GM21529 (cell line): ENCODE measurements at regions not wholly inside any gene's neighbourhood (a gene's known extent, or its start where the extent isn't known, plus 50 kb on each side); places are given as distances from the start of the nearest gene placed in this dataset.

Experiments
- ATAC-seq: cut with Tn5 transposase; IDR thresholded peaks from one replicate; pipeline ENCODE4 v1.9.1; 2021; ENCODE audit not compliant: unreplicated experiment

DNA sequence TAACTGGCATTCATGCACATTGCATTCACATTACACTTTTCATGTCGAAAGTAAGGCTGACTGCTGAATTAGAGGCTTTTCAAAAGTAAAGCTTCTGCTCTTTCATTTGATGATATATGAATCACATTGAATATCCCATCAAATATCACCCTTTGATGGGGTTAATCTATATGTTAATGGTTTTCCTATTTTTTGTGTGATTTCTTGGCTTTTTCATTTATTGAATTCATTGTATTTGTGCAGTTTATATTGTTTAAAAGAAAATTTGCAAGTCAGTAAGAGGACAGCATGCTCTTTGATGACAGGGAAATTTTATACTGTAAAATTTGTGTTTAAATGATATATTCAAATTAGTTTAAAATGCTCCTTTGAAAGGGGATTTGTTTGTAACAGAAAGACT, 344.1 kb downstream of the PCDH10 start:
- ATAC-seq = no peak

DNA sequence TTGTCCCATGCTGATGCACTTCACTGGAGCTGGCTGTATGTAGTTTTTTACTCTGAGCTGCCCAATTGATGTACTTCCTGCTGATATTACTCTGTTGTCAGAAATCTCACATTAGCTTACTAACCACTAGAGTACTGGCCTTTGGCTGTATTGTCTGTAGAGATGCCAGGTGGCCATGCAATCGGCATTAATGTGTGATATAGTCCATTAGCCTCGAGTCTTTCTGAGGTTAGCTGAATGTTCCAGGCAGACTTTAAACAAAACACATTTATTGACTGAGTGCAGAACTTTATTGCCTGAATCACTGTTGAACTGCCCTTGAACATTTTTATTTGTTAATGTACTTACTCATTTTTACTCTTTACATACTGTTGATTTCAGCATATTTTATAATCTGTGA, 335.2 kb downstream of the PCDH10 start:
- no peak for ATAC-seq

DNA sequence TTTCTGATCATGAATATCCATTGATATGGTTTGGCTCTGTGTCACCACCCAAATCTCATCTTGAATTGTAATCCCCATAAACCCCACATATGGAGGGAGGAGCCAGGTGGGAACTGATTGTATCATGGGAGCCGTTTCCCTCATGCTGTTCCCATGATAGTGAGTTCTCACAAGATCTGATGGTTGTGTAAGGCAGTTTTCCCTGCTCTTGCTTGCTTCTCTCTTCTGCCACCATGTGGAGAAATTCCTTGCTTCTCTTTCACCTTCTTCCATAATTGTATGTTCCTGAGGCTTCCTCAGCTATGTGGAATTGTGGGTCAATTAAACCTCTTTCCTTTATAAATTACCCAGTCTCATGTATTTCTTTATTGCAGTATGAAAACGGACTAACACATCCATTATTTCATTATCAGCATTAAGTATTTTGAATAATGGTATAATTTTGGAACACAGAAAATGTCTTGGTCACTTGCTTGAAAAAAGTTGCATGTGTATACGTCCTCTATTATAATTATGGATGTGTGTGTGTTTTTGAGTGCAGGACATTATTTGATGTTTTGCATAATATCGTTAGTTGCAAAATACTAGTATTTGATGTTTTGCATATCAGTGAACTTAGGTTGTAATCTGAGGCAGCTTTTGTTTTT, 334.6 kb downstream of the PCDH10 start:
- ATAC-seq = no peak

DNA sequence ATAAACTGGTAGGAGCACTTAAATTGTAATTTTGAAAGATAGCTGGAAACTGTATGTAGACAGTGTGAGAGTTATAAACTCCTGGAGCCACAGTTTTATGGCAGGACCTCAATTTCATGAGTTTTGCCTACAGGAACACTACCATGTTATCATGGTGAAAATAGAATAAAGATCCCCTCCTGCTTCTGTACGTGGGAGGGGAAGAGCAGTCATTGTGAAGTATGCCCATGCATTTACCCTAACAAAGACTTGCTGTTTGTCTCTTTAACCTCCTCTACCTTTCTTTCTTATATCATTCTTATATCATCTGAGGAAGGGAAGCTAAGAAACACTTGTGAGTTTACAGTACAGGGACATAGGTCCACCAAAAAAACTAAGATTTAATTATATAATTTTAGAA, 327.0 kb downstream of the PCDH10 start:
- ATAC-seq = no peak

DNA sequence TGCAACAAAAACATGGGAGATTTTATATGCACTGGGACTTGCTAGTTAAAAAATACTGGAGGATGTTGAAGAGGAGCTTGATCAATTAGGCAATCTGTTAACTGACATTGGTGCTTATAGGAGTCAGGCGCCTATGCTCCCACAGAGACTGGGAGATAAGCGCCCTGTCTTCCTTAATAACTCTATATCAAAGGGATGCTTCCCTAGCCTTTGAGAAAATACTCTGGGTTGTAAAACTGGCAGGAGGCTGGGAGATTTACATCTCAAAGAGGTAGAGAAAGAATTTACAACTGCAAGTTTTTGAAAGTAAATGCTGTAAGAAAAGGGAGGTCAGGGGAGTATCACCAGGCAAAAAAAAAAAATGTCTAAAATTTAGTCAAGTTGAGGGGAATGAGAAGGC, 325.4 kb downstream of the PCDH10 start:
- no peak for ATAC-seq

DNA sequence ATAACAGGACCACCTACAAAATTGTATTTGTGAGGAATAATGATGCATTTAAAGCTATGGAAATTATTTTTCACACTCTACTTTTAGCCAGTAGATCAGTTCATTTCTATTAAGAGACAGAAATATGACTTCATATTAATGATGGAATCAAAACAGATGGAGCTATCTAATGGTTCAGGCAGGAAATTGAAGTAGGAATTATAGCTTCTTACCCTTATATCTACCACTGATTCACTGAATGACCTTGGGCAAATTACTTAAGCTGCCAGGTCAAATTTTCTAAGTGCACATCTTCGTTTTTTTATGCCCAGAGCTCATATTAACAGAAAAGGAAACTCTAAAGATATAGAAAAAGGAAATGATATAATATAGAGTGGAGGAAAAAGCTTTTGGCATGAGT, 323.1 kb downstream of the PCDH10 start:
- no peak for ATAC-seq

DNA sequence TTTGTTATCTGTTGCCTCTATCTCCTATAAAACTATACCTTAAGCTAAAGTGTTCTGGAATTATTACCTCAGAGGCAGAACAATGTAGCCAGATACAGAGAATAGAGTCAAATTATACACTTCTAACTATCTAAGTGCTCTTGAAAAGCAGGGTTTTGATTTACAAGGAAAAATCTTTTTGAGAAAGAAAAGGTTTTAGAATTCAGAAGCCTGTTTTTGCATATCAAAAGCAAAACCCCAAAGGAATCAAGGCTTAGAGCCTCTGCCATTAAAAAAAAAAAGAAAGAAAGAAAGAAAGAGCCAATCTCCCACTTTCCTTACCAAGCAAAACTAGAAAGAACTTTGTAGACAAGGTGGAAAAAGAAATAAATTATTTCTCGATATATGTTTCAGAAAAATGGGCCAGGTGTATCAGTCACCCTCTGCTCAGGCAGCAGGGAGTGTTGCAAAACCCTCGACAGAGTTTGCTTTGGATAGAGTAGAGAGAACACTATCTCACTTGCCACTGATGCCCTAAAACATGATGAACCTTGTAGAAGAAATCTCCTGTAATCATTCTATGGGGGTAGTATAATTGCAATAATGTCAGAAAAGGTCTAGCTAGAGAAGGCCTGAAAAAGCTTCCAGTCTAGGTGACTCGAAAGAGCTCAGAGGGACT, 318.3 kb downstream of the PCDH10 start:
- no peak for ATAC-seq

DNA sequence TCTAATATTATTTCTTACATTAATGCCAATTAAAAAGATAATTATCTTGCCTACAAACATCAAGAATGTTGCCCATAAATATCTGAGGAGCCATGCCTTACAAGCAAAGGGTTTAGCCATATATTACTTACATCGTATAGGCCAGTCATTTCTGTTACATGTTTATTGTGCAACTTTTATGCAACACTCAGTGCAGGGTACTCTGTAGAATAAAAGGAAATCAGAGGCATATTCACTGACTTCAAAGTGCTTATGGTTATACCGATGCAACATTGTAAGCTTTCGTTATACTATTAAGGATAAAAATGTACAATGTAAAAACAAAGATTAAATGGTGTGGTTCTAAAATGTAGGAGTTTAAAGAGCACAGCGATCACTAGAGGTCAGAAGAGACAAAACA, 315.9 kb downstream of the PCDH10 start:
- no peak for ATAC-seq

DNA sequence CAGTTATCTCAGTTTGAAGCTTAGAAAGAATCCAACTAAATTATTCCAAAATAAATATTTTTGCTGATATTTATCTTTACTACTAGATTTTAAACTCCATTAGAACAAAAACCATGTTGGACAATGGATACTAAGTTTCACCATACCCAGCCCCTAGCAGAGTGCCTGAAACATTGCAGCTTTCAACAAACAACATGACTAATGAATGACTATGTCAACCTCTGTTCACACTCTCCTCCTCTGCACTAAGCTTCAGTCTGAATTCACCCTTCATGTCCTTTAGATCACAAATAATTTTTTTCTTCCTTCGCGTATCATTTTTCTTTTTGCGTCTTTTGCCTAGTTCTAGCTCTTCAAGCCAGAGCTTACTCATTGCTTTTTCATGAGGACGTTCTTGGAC, 315.2 kb downstream of the PCDH10 start:
- no peak for ATAC-seq

DNA sequence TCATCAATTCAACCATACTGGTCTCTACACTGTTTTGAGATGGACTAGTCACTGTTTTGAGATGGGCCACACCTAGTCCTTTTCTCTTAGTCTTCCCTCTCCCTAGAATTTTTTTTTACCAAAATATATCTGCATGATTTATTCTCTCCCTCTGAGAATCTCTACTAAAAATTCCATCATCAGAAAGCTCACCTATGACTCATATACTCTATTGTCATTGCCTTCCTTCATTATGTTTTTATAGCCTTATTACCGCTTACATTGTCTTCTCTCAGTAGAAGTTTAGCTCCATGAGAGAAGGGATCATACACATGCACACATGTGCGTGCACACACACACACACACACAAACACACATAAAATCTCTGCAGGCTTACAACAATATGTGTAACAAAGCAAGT, 303.6 kb downstream of the PCDH10 start:
- ATAC-seq = no peak

DNA sequence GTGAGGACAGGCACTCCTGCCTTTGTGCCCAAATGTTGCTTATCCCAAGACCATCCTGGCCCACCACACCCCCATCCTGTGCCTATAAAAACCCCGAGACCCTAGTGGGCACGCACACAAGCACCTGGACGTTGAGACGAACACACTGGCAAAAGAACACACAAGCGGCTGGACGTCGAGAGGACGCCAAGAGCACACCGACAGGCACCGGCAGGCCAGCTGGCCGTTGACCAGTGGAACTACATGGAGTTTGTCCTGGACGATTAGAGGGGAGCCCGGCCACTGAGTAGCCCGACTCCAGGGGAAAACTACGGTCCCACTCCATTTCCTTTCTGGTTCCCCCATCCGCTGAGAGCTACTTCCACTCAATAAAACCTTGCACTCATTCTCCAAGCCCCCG, 301.7 kb downstream of the PCDH10 start:
- no peak for ATAC-seq

DNA sequence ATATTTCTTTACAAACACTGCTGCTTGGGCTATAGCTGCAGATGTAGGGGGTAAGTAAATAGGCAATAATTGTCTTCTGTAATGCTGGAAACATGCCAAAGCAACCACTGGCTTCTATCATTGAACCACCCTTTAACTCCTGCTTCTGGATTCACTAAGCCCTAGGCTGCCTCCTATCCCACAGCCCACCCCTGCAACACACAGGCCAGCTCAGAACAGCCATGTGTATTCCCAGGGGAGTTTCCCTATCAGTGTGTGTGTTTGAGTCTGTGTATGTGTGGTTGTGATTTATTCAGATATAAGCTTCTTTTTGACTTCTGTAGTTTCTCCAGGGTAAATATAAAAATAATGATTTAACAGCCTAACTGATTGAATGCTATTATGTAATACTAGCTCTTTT, 291.3 kb downstream of the PCDH10 start:
- ATAC-seq = no peak

DNA sequence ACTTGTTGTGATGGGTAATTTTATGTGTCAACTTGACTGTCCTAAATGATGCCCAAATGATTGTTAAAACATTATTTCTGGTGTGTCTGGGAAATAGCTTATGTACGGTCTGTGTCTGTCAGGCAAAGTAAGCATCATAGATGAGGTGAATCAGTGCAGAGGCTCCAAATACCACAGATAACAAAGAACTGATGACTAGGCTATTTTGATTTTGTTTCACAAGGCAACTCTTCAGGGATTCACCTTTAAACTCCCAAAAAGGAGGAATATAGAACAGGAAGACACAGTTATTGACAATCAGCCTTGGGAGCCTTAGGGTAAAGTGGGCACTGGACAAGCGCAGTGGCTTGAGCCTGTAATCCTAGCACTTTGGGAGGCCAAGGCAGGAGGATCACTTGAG, 290.7 kb downstream of the PCDH10 start:
- ATAC-seq = no peak

DNA sequence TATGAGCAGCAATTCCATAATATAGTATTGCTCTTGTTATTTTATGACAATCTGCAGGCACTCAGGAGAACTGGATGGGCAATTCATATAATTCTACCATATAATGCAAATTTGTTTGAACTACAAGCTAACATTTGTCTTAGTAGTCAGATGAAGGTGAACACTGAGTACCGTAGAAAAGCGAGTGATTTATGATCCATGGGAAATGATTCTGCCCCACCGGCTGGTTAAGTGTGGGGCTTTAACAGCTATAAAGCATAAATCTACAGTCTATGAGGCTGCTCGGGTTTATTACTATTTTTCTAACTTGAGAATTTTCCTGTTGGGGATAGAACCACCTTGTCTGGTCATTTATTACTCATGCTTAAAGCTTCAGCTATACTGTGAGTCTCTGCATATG, 275.5 kb downstream of the PCDH10 start:
- ATAC-seq = no peak

DNA sequence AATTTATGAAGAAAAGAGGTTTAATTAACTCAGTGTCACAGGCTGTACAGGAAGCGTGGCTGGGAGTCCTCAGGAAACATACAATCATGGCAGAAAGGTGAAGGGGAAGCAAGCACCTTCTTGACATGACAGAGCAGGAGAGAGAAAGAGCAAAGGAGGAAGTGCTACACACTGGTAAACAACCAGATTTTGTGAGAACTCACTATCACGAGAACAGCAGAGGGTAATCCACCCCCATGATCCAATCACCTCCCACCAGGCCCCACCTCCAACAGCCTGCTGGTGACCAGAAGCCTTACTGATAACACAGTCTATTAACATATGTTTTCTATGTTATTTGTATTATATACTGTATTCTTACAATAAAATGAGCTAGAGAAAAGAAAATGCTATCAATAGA, 254.8 kb downstream of the PCDH10 start:
- ATAC-seq = no peak

DNA sequence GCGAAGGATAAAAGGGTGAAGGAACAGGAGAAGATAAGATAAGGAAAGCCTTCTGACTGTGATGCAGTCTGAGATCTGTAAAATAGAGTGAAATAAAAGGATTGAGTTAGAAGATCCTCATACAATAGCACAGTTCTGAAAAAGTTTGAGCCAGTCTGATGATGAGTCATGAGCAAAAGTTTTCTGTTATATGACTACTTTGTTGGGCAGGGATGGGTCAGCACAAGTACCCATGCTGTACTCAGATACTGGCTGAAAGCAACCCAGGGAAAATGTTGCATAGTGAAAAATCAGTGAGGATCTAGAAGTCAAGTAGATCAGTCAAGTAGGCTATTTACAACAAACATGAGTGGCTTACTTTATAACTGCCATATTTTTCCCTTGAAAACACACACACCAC, 253.5 kb downstream of the PCDH10 start:
- ATAC-seq = no peak

DNA sequence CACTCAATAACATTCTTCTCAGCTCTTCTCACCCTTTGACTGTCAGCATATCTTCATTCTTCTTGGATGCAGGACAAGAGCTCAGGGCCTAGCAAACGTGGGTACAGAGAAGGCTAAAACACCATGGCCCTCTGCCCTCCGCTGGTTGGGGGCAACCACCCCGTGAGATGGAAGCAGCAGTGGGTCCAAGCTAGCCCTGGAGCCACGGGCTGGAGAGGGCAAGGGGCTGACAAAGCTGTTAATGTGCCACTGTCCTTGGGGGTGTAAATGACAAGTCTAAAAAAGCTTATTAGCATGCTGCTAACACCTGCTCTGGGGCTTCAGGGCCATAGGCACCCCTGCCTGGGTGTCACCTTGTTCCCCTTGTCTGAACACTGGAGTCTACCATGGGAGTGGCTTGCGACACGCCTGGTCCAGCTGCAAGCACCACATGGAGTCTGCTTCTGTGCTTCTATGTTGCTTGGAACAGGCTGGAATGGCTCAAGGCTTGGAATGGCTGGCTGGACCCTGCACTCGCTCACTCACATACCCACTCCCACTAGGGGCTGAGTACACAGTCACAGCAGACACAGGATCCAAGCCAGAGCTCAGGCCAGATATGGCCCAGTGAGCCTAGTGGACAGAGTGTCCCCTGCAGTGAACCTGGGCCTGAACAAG, 246.0 kb downstream of the PCDH10 start:
- ATAC-seq = no peak

DNA sequence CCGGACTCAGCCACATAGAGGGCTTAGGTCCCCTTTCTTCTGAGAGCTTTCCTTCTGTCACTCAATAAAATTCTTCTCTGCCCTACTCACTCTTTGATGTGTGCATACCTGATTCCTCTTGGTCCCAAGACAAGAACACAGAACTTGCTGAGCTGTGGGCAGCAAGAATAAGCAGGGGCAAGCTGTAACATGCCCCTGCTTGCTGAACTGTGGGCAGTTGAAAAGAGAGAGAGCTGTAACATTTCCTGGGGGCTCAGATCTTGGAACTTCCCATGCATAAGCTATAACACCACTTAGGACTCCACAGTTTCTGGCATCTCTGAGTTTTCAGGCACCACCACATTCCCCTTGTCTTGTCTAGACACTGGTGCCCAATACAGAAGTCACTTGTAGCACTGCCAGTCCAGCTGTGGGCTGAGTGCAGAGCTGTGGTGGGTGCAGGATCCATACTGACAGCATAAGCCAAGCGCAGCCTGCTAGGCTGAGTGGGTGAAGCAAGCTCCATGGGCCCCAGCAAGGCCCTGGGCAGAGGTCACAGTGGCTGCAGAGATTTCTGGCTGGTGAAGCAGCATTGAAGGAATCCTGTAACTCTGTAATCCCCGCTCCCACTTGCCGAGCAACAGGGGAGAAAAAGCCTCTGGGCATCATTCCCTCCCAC, 241.2 kb downstream of the PCDH10 start:
- no peak for ATAC-seq

DNA sequence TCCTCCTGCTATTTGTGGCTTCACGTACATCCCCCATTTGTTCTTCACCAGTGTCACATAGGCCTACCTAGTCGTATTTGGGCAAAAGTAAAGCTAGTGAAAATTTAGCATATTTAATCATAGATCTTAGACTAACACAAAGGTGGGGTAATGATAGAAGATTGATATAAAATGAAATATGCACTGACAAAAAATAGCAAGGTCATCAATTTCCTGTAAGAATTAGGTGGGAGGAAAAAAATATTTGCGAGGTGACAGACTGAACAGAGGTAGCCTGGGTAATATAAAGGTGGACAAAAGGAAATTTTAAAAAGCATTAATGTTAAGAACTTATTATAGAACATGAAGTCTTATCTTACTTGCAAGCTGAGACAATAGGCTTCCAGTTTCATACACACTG, 239.9 kb downstream of the PCDH10 start:
- ATAC-seq = no peak

DNA sequence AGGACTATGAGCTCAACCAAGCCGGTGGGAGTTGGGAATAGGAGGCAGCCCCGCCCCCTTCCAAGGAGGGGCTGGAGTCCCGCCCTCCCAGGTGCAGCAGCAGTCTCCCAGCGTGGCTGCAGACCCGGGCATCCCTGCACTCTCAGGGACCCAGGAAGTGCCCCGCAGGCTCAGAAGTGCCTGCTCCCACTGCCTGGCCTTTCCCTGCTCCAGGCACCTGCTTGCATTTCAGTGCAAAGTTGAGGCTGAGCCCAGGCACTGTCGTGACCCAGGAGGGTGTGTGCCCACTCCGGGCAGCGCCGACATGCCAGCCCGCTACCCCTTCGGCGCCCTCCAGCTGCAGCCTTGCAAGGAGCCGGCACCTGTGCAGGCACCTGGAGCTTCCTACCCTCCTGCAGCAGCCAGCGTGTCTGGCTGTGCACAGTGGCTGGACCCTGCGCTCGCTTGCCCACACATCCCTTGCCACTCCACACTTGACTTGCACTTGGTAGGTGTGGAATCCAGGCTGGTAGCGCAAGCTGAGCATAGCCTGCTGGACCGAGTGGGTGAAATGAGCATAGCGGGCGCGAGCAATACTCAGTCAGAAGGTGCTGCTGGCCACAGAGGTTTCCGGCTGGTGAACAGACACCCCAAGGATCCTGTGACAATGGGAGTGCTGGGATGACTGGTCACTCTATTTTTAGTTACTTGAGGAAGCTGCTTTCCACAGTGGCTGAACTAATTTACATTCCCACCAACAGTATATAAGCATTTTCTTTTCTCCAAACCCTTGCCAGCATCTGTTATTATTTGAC, 236.3 kb downstream of the PCDH10 start:
- ATAC-seq = no peak

DNA sequence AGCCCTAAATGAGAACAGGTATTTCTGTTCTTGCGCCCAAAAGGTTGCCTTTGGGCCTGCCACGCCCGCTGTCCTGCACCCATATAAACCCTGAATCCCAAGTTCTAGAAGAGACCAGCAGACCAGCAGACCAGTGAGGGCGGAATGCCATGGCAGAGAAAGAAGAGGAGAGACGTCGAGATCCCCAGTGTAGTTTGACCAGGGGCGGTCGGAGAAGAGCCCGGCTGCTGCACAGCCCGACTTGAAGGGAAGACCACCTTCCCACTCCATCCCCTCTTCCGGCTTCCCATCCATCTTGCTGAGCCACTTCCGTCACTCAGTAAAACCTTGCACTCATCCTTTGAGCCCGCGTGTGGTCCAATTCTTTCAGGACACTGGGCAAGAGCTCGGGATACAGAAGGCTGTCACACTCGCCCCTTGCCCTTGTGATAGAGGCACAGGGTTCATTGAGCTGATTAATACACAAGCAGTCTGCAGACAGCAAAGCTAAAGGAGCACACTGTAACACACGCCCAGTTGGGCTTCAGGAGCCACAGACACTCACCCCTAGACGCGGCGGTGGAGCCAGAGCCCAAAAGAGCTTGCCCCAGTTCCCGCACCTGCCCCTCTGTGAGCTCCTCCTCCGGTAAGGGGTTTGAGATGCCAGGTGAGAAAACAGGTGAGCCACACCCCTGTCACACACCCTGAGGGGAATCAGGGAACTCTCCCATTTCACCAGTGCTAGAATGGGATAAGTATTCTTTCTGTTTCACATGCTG, 230.8 kb downstream of the PCDH10 start:
- ATAC-seq = no peak
